SK-N-MC (cell line): ENCODE measurements at regions not wholly inside any gene's neighbourhood (a gene's known extent, or its start where the extent isn't known, plus 50 kb on each side); places are given as distances from the start of the nearest gene placed in this dataset.
"Not testable (repeated sequence)": the region's sequence is repeated elsewhere in the genome, so short reads cannot be mapped to it uniquely, and the experiment has no call there.

ENCODE experiments used
- DNase-seq: peaks from one replicate; pipeline ENCODE4 v3.0.0-alpha.2; 2011; ENCODE audit warnings: low read depth, low spot score
- H3K27ac ChIP-seq: fragments of 200-600 bp; sonication (generic); 2 replicates; pipeline ENCODE4 v1.5.1; 2016; ENCODE audit warnings: mixed run types
- H3K36me3 ChIP-seq: fragments of 200-600 bp; sonication (generic); 2 replicates; pipeline ENCODE4 v1.6.1; 2017; ENCODE audit warnings: antibody characterized with exemption, low read length, mixed read lengths; ENCODE audit not compliant: insufficient read depth
- H3K4me3 ChIP-seq: fragments of 200-600 bp; sonication (generic); 2 replicates; pipeline ENCODE4 v1.5.1; 2016
- H3K9ac ChIP-seq: fragments of 200-600 bp; sonication (generic); 2 replicates; pipeline ENCODE4 v1.8.0; 2017; ENCODE audit warnings: mixed run types, mixed read lengths; ENCODE audit not compliant: insufficient read length
- H3K9me3 ChIP-seq: fragments of 200-600 bp; sonication (generic); 2 replicates; pipeline ENCODE4 v1.6.1; 2017; ENCODE audit warnings: low read depth, mild to moderate bottlenecking, antibody characterized with exemption, low read length, moderate library complexity, mixed read lengths
- EZH2 ChIP-seq: fragments of 200-600 bp; sonication (generic); IDR thresholded peaks from one replicate; pipeline ENCODE4 v1.6.1; 2017; ENCODE audit warnings: antibody characterized with exemption
- FOXP2 ChIP-seq: optimal IDR thresholded peaks from 2 replicates; pipeline ENCODE3; 2011; ENCODE audit warnings: mild to moderate bottlenecking, moderate library complexity; ENCODE audit not compliant: insufficient read depth; ENCODE audit errors: extremely low read length, control extremely low read depth
- POLR2AphosphoS5 ChIP-seq: IDR thresholded peaks from 2 replicates; pipeline ENCODE4 v1.6.1; 2012; ENCODE audit warnings: mild to moderate bottlenecking, low read depth, low read length, borderline replicate concordance

- Histone ChIP-seq H3K27ac (no peak overlapping the region), H3K9me3 (no peaks in the 10 kb centered on the region), H3K36me3 (no peaks in the 10 kb centered on the region), H3K4me3 (no peak overlapping the region), H3K9ac (no peak overlapping the region)
- TF ChIP-seq POLR2AphosphoS5 (no peak), FOXP2 (no peak), EZH2 (no peak)
- DNase-seq, result no peak
These were observed 276.6 kb upstream of the ZNF507 start for GRCh38 chr19:32068793-32069192.

- DNase-seq, result no peak
- no peak overlapping the region for H3K27ac ChIP-seq
- TF ChIP-seq EZH2 (no peak), FOXP2 (no peak), POLR2AphosphoS5 (no peak)
- no peak overlapping the region for H3K4me3 ChIP-seq
- H3K36me3 ChIP-seq, result no peaks in the 10 kb centered on the region
- no peak overlapping the region for H3K9ac ChIP-seq
- H3K9me3 ChIP-seq, result no peaks in the 10 kb centered on the region
These were observed 275.3 kb upstream of the ZNF507 start for GRCh38 chr19:32070101-32070500.

- DNase-seq, result no peak
- no peaks in the 10 kb centered on the region for H3K36me3 ChIP-seq
- H3K4me3 ChIP-seq, result no peak overlapping the region
- H3K9me3 ChIP-seq, result no peaks in the 10 kb centered on the region
- TF ChIP-seq POLR2AphosphoS5 (no peak), EZH2 (no peak), FOXP2 (no peak)
- no peak overlapping the region for H3K27ac ChIP-seq
- no peak overlapping the region for H3K9ac ChIP-seq
These were observed 263.4 kb upstream of the ZNF507 start for GRCh38 chr19:32082028-32082427.

GRCh38 chr19:32084756-32085363 is 260.6 kb upstream of the ZNF507 start:
- not testable (repeated sequence) for H3K9ac ChIP-seq, H3K4me3 ChIP-seq, H3K27ac ChIP-seq, H3K36me3 ChIP-seq, H3K9me3 ChIP-seq, DNase-seq

- H3K36me3 ChIP-seq, result no peaks in the 10 kb centered on the region
- no peak overlapping the region for H3K27ac ChIP-seq
- no peaks in the 10 kb centered on the region for H3K9me3 ChIP-seq
- H3K4me3 ChIP-seq, result no peak overlapping the region
- TF ChIP-seq POLR2AphosphoS5, result no peak
- no peak for TF ChIP-seq EZH2
- no peak for TF ChIP-seq FOXP2
- DNase-seq, result no peak
- no peak overlapping the region for H3K9ac ChIP-seq
These were observed 254.2 kb upstream of the ZNF507 start for GRCh38 chr19:32091241-32091640.

GRCh38 chr19:32097011-32097410 is 248.4 kb upstream of the ZNF507 start:
- H3K9me3 ChIP-seq, result no peaks in the 10 kb centered on the region
- no peak overlapping the region for H3K9ac ChIP-seq
- H3K36me3 ChIP-seq, result no peaks in the 10 kb centered on the region
- no peak overlapping the region for H3K4me3 ChIP-seq
- no peak for TF ChIP-seq FOXP2
- no peak for TF ChIP-seq EZH2
- no peak for TF ChIP-seq POLR2AphosphoS5
- no peak overlapping the region for H3K27ac ChIP-seq
- no peak for DNase-seq

GRCh38 chr19:32097620-32098019 is 247.8 kb upstream of the ZNF507 start:
- TF ChIP-seq FOXP2 (no peak), EZH2 (no peak), POLR2AphosphoS5 (no peak)
- Histone ChIP-seq H3K36me3 (no peaks in the 10 kb centered on the region), H3K9me3 (no peaks in the 10 kb centered on the region), H3K4me3 (no peak overlapping the region), H3K27ac (no peak overlapping the region), H3K9ac (no peak overlapping the region)
- no peak for DNase-seq

- H3K9ac ChIP-seq, result no peak overlapping the region
- H3K36me3 ChIP-seq, result no peaks in the 10 kb centered on the region
- H3K4me3 ChIP-seq, result no peak overlapping the region
- H3K9me3 ChIP-seq, result no peaks in the 10 kb centered on the region
- no peak overlapping the region for H3K27ac ChIP-seq
- no peak for TF ChIP-seq EZH2
- no peak for TF ChIP-seq POLR2AphosphoS5
- no peak for TF ChIP-seq FOXP2
- DNase-seq, result no peak
These were observed 246.4 kb upstream of the ZNF507 start for GRCh38 chr19:32098968-32099367.

- Histone ChIP-seq H3K4me3 (no peak overlapping the region), H3K27ac (no peak overlapping the region), H3K36me3 (no peaks in the 10 kb centered on the region), H3K9ac (no peak overlapping the region), H3K9me3 (no peaks in the 10 kb centered on the region)
- no peak for DNase-seq
- no peak for TF ChIP-seq EZH2
- TF ChIP-seq POLR2AphosphoS5, result no peak
- no peak for TF ChIP-seq FOXP2
These were observed 244.2 kb upstream of the ZNF507 start for GRCh38 chr19:32101206-32101605.

- DNase-seq, result no peak
- no peak overlapping the region for H3K9ac ChIP-seq
- TF ChIP-seq FOXP2, result no peak
- no peak for TF ChIP-seq POLR2AphosphoS5
- no peak for TF ChIP-seq EZH2
- no peak overlapping the region for H3K4me3 ChIP-seq
- H3K27ac ChIP-seq, result no peak overlapping the region
- no peaks in the 10 kb centered on the region for H3K9me3 ChIP-seq
- H3K36me3 ChIP-seq, result no peaks in the 10 kb centered on the region
These were observed 241.9 kb upstream of the ZNF507 start for GRCh38 chr19:32103541-32103940.
